GM18909 (cell line): ENCODE measurements at regions not wholly inside any gene's neighbourhood (a gene's known extent, or its start where the extent isn't known, plus 50 kb on each side); places are given as distances from the start of the nearest gene placed in this dataset.
"Not testable (repeated sequence)": the region's sequence is repeated elsewhere in the genome, so short reads cannot be mapped to it uniquely, and the experiment has no call there.

Source experiments
- ATAC-seq: cut with Tn5 transposase; IDR thresholded peaks from one replicate; pipeline ENCODE4 v1.9.1; 2021; ENCODE audit warnings: mild to moderate bottlenecking; ENCODE audit not compliant: unreplicated experiment, poor library complexity

GRCh38 chr17:83156408-83156807 is 77.0 kb downstream of the METRNL start:
- no peak for ATAC-seq

- no peak for ATAC-seq
Observed at GRCh38 chr17:83159204-83160049, 80.0 kb downstream of the METRNL start.

GRCh38 chr17:83160443-83161297 is 81.3 kb downstream of the METRNL start:
- ATAC-seq: no peak

GRCh38 chr17:83161298-83162034 is 82.1 kb downstream of the METRNL start:
- no peak for ATAC-seq

- ATAC-seq: no peak
Observed at GRCh38 chr17:83162035-83162745, 82.8 kb downstream of the METRNL start.

GRCh38 chr17:83164490-83164889 is 85.1 kb downstream of the METRNL start:
- ATAC-seq: no peak

GRCh38 chr17:83170571-83171260 is 91.3 kb downstream of the METRNL start:
- ATAC-seq: no peak

GRCh38 chr17:83171661-83172060 is 92.3 kb downstream of the METRNL start:
- no peak for ATAC-seq

GRCh38 chr17:83172099-83172498 is 92.7 kb downstream of the METRNL start:
- not testable (repeated sequence) for ATAC-seq

GRCh38 chr17:83172646-83173045 is 93.2 kb downstream of the METRNL start:
- not testable (repeated sequence) for ATAC-seq

GRCh38 chr17:83173180-83173913 is 93.9 kb downstream of the METRNL start:
- ATAC-seq: not testable (repeated sequence)

GRCh38 chr17:83173914-83174361 is 94.5 kb downstream of the METRNL start:
- no peak for ATAC-seq

GRCh38 chr17:83174362-83175118 is 95.1 kb downstream of the METRNL start:
- peak; percentile 79 for ATAC-seq

GRCh38 chr17:83175119-83175821 is 95.9 kb downstream of the METRNL start:
- no peak for ATAC-seq

- ATAC-seq: no peak
Observed at GRCh38 chr17:83175822-83176622, 96.6 kb downstream of the METRNL start.
